Thymus (tissue), 11 donors: ENCODE measurements at regions not wholly inside any gene's neighbourhood (a gene's known extent, or its start where the extent isn't known, plus 50 kb on each side); places are given as distances from the start of the nearest gene placed in this dataset.

ENCODE experiments used
- DNase-seq, 9 donors: peaks; one replicate each; pipeline ENCODE4 v3.0.0-alpha.2; 2013; ENCODE audit warnings: low spot score in 9 of 9, low read depth in 6 of 9, missing footprints in 1 of 9
- H3K27ac ChIP-seq, 2 donors: one replicate each; pipeline ENCODE4 v1.5.1; 2013; ENCODE audit warnings: control low read depth in 1 of 2, low read depth in 1 of 2, low read length in 1 of 2, mild to moderate bottlenecking in 1 of 2, moderate library complexity in 1 of 2
- H3K27me3 ChIP-seq, 2 donors: one replicate each; pipeline ENCODE4 v1.5.1; 2013; ENCODE audit warnings: low read length in 1 of 2; ENCODE audit not compliant: control insufficient read depth in 2 of 2, insufficient read depth in 1 of 2
- H3K36me3 ChIP-seq, 2 donors: one replicate each; pipeline ENCODE4 v1.5.1; 2013; ENCODE audit warnings: low read length in 1 of 2, mild to moderate bottlenecking in 1 of 2, moderate library complexity in 1 of 2; ENCODE audit not compliant: control insufficient read depth in 2 of 2, insufficient read depth in 2 of 2
- H3K4me1 ChIP-seq, 2 donors: one replicate each; pipeline ENCODE4 v1.5.1; 2013; ENCODE audit warnings: low read length in 2 of 2; ENCODE audit not compliant: control insufficient read depth in 2 of 2, insufficient read depth in 2 of 2
- H3K4me3 ChIP-seq, 2 donors: one replicate each; pipeline ENCODE4 v1.5.1; 2013; ENCODE audit warnings: low read length in 2 of 2, control low read depth in 1 of 2, mild to moderate bottlenecking in 1 of 2
- H3K9me3 ChIP-seq, 2 donors: one replicate each; pipeline ENCODE4 v1.5.1; 2013; ENCODE audit warnings: low read length in 1 of 2, mild to moderate bottlenecking in 1 of 2; ENCODE audit not compliant: control insufficient read depth in 2 of 2, insufficient read depth in 1 of 2
- WGBS: extraction: QIAGEN DNeasy Blood & Tissue Kit; methylation state at CpG from one replicate; pipeline ENCODE4 v1.1.7; 2013; 5-methylcytosine and 5-hydroxymethylcytosine counted together
- donor health status: healthy.

DNA sequence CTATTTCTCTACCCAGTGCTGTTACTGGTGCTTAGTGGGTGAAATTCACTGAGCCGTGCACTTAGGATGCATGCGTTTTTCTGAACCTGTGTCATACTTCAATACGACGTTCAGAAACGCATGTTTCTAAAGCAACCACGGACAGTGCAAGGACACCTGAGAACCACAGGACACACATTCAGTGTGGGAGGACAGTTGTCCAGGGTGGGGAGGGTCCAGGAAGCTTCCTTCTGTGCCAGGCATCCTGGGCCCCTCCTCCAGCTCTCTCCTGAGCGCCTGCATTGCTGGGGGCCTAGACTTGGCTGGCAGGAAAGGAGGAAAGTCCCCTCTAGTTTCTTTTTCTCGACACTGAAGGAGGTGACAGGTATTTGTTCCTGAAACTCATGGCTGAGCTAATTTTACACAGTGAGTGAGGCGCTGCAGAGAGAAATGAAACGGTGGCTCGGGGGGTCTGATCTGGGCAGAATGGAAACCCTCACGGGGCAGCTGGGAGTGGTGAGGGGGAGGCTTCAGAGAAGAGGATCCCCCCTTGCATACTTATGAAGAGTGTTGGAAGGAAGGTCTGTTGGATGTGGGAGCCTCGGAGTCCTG lies 89.9 kb downstream of the IRF8 start:
- Histone ChIP-seq H3K9me3 (no peaks in the 10 kb centered on the region), H3K4me3 (no peak overlapping the region), H3K27ac (peak overlapping the region in 1 of 2 donors; percentile 32), H3K27me3 (peaks cover 0 to 16% of the 10 kb centered on the region in 2 donors), H3K36me3 (no peaks in the 10 kb centered on the region), H3K4me1 (peaks cover 0 to 22% of the 10 kb centered on the region in 2 donors)
- no peak for DNase-seq
- WGBS = 65% methylated on average over 13 of the region's 13 CpGs

GRCh38 chr16:85989376-85989775 lies 90.4 kb downstream of the IRF8 start:
- Histone ChIP-seq H3K4me3 (no peak overlapping the region), H3K36me3 (no peaks in the 10 kb centered on the region), H3K27me3 (peaks cover 0 to 10% of the 10 kb centered on the region in 2 donors), H3K9me3 (no peaks in the 10 kb centered on the region), H3K4me1 (peaks cover 0 to 17% of the 10 kb centered on the region in 2 donors), H3K27ac (no peak overlapping the region)
- 97% methylated on average over 5 of the region's 5 CpGs for WGBS
- DNase-seq = no peak

- peaks cover 0 to 11% of the 10 kb centered on the region in 2 donors for H3K4me1 ChIP-seq
- no peaks in the 10 kb centered on the region for H3K9me3 ChIP-seq
- H3K4me3 ChIP-seq = no peak overlapping the region
- 92% methylated on average over 15 of the region's 15 CpGs for WGBS
- no peak overlapping the region for H3K27ac ChIP-seq
- no peaks in the 10 kb centered on the region for H3K36me3 ChIP-seq
- DNase-seq = no peak
- H3K27me3 ChIP-seq = peaks cover 0 to 4% of the 10 kb centered on the region in 2 donors
Observed at GRCh38 chr16:85989863-85990643, 91.1 kb downstream of the IRF8 start.

DNA sequence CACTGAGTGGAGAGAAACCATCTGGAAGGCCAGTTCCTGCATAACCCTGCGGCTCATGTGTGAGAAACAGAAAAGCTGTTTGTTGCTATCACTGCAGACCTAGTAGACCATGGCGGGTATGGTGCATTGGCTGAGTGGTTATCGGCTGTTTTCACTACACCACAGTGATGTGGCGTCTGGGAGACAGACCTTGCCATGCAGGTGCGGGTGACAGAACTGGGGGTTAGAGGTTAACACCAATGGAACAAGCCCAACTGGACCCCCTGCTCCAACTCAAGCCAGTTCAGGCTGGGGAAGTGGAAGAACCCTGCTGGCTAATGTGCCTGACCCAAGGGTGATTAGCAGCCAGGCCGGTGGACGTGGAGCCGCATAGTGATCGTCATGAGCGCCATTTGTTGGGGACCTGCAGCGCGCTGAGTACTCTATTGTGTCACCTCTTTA lies 91.9 kb downstream of the IRF8 start:
- Histone ChIP-seq H3K9me3 (no peaks in the 10 kb centered on the region), H3K27me3 (peaks cover 0 to 2% of the 10 kb centered on the region in 2 donors), H3K4me3 (no peak overlapping the region), H3K4me1 (peaks cover 0 to 16% of the 10 kb centered on the region in 2 donors), H3K27ac (no peak overlapping the region), H3K36me3 (no peaks in the 10 kb centered on the region)
- no peak for DNase-seq
- 95% methylated on average over 12 of the region's 12 CpGs for WGBS

DNA sequence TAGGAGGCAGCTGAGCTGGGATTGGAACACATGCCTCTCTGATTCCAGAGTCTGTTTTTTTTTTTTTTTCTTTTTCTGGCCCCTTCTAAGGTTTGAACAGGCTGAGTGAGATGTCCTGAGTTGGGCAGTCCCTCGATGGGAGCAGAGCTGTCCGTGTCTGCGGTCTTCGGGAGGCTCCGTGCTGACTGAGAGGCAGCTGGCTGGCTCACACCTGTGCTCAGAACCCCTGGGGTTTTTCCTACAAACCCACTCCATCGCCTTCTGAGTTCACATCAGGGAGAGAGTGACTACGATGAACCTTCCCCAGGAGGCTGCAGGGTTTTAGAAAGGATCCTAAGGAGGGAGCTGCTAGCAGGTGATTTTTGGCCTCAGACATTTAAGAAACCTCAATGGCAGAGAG lies 92.5 kb downstream of the IRF8 start:
- Histone ChIP-seq H3K27ac (no peak overlapping the region), H3K9me3 (no peaks in the 10 kb centered on the region), H3K36me3 (no peaks in the 10 kb centered on the region), H3K4me3 (no peak overlapping the region), H3K27me3 (peaks cover 0 to 2% of the 10 kb centered on the region in 2 donors), H3K4me1 (peaks cover 0 to 19% of the 10 kb centered on the region in 2 donors)
- 95% methylated on average over 7 of the region's 7 CpGs for WGBS
- DNase-seq = no peak

DNA sequence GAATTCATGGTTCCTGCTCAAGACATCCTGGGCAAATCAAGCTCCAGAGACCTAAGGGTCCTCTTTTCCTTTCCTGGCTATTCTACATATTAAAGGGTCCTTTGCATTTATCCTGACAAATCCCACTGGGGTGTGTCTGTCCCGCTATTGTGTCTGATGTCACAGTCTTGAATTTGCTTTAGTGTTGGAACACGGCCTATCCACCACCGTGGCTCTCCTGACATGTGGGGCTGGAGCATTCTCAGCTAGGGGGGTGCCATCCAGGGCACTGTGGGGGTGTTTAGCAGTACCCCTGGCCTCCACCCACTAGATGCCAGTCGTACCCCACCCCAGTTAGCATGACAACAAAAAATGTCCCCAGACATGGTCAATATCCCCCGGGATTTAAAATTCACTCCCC lies 92.9 kb downstream of the IRF8 start:
- no peak for DNase-seq
- Histone ChIP-seq H3K4me3 (no peak overlapping the region), H3K4me1 (peaks cover 0 to 17% of the 10 kb centered on the region in 2 donors), H3K27ac (no peak overlapping the region), H3K36me3 (no peaks in the 10 kb centered on the region), H3K9me3 (no peaks in the 10 kb centered on the region), H3K27me3 (peaks cover 0 to 2% of the 10 kb centered on the region in 2 donors)
- whole genome bisulfite sequencing = 74% methylated on average over 5 of the region's 5 CpGs

- WGBS = 84% methylated on average over 10 of the region's 10 CpGs
- Histone ChIP-seq H3K27ac (no peak overlapping the region), H3K27me3 (peaks cover 0 to 2% of the 10 kb centered on the region in 2 donors), H3K4me1 (peaks cover 0 to 12% of the 10 kb centered on the region in 2 donors), H3K9me3 (no peaks in the 10 kb centered on the region), H3K4me3 (no peak overlapping the region), H3K36me3 (no peaks in the 10 kb centered on the region)
- DNase-seq = no peak
Observed at GRCh38 chr16:85992359-85992758, 93.4 kb downstream of the IRF8 start.

DNA sequence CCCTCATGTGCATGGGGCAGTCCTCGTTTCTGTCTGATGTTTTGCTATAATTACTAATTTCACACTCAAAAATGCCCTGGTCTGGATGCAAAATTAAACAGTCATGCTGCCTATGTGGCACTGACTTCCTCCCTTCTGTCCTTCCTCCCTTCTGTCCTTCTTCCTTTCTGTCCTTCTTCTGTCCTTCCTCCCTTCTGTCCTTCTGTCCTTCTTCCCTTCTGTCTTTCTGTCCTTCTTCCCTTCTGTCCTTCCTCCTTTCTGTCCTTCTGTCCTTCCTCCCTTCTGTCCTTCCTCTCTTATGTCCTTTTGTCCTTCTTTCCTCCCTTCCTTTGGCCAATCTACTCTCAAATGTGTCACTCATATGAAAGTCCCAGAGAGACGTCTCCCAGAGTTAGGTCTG lies 93.8 kb downstream of the IRF8 start:
- Histone ChIP-seq H3K36me3 (no peaks in the 10 kb centered on the region), H3K27ac (no peak overlapping the region), H3K9me3 (no peaks in the 10 kb centered on the region), H3K27me3 (peaks cover 0 to 2% of the 10 kb centered on the region in 2 donors), H3K4me1 (peaks cover 0 to 10% of the 10 kb centered on the region in 2 donors), H3K4me3 (no peak overlapping the region)
- no peak for DNase-seq
- WGBS = 87% methylated on average over 2 of the region's 2 CpGs
